Stimulated activated naive CD8-positive, alpha-beta T cell treated with anti-CD3 and anti-CD28 coated beads, Interleukin-15, Interleukin-2, amounts not matched to agents 100 U/mL and 50 U/mL, for 24 hours (primary cell): ENCODE measurements at regions not wholly inside any gene's neighbourhood (a gene's known extent, or its start where the extent isn't known, plus 50 kb on each side); places are given as distances from the start of the nearest gene placed in this dataset.

ENCODE experiments used
- ATAC-seq: fragments of 150-1000 bp; cut with Tn5 transposase; one replicate; pipeline ENCODE4 v1.10.0; 2021
- DNase-seq: peaks from one replicate; pipeline ENCODE4 v3.0.0; 2021

- no peak for DNase-seq
- ATAC-seq = no peak
Measured at GRCh38 chr7:46360296-46360695, 439.2 kb upstream of the IGFBP3 start.

GRCh38 chr7:46357851-46358250 is 436.8 kb upstream of the IGFBP3 start:
- no peak for ATAC-seq
- no peak for DNase-seq

- DNase-seq = no peak
- no peak for ATAC-seq
Measured at GRCh38 chr7:46357290-46357689, 436.2 kb upstream of the IGFBP3 start.

GRCh38 chr7:46356371-46356770 is 435.3 kb upstream of the IGFBP3 start:
- ATAC-seq = no peak
- no peak for DNase-seq

- DNase-seq (no peak), ATAC-seq (no peak)
Measured at GRCh38 chr7:46355331-46355730, 434.3 kb upstream of the IGFBP3 start.

- DNase-seq (peak; percentile 17), ATAC-seq (no peak)
Measured at GRCh38 chr7:46352004-46352954, 431.2 kb upstream of the IGFBP3 start.

- ATAC-seq = no peak
- DNase-seq = no peak
Measured at GRCh38 chr7:46349490-46349889, 428.4 kb upstream of the IGFBP3 start.

- no peak for ATAC-seq
- no peak for DNase-seq
Measured at GRCh38 chr7:46344533-46344932, 423.5 kb upstream of the IGFBP3 start.

GRCh38 chr7:46343802-46344201 is 422.7 kb upstream of the IGFBP3 start:
- DNase-seq (no peak), ATAC-seq (no peak)

GRCh38 chr7:46322937-46323336 is 401.9 kb upstream of the IGFBP3 start:
- no peak for ATAC-seq
- DNase-seq = no peak

GRCh38 chr7:46321556-46322205 is 400.6 kb upstream of the IGFBP3 start:
- ATAC-seq (no peak), DNase-seq (no peak)

GRCh38 chr7:46320956-46321355 is 399.9 kb upstream of the IGFBP3 start:
- ATAC-seq (no peak), DNase-seq (no peak)

GRCh38 chr7:46319841-46320240 is 398.8 kb upstream of the IGFBP3 start:
- ATAC-seq = no peak

GRCh38 chr7:46318276-46318675 is 397.2 kb upstream of the IGFBP3 start:
- DNase-seq = no peak
- no peak for ATAC-seq

More at GRCh38 chr7:46319841-46320240, 398.8 kb upstream of the IGFBP3 start:
- no peak for DNase-seq

GRCh38 chr7:46317256-46317655 is 396.2 kb upstream of the IGFBP3 start:
- no peak for ATAC-seq

GRCh38 chr7:46315891-46316290 is 394.8 kb upstream of the IGFBP3 start:
- DNase-seq (no peak), ATAC-seq (no peak)

More at GRCh38 chr7:46317256-46317655, 396.2 kb upstream of the IGFBP3 start:
- no peak for DNase-seq

GRCh38 chr7:46301677-46302076 is 380.6 kb upstream of the IGFBP3 start:
- no peak for ATAC-seq
- no peak for DNase-seq

- ATAC-seq (no peak), DNase-seq (no peak)
Measured at GRCh38 chr7:46297515-46297914, 376.4 kb upstream of the IGFBP3 start.

GRCh38 chr7:46296526-46296925 is 375.5 kb upstream of the IGFBP3 start:
- no peak for DNase-seq
- no peak for ATAC-seq

GRCh38 chr7:46294381-46294780 is 373.3 kb upstream of the IGFBP3 start:
- DNase-seq (no peak), ATAC-seq (no peak)

GRCh38 chr7:46292741-46293140 is 371.7 kb upstream of the IGFBP3 start:
- DNase-seq = no peak
- no peak for ATAC-seq

- no peak for ATAC-seq
- no peak for DNase-seq
Measured at GRCh38 chr7:46291601-46292150, 370.6 kb upstream of the IGFBP3 start.

GRCh38 chr7:46291050-46291438 is 370.0 kb upstream of the IGFBP3 start:
- DNase-seq = no peak
- ATAC-seq = no peak
